ENCODE measurements at regions not wholly inside any gene's neighbourhood (a gene's known extent, or its start where the extent isn't known, plus 50 kb on each side); places are given as distances from the start of the nearest gene placed in this dataset.

DNA sequence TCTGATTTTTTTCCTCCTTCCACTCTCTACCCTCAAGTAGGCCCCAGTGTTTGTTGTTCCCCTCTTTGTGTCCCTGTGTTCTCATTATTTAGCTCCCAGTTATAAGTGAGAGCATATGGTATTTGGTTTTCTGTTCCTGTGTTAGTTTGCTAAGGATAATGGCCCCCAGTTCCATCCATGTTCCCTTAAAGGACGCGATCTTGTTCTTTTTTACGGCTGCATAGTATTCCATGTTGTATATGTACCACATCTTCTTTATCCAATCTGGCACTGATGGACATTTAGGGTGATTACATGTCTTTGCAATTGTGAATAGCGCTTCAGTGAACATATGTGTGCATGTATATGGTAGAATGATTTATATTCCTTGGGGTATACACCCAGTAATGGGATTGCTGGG, 54.5 kb upstream of the BTC start:
- H3K4me3 ChIP-seq (ENCODE audit: low read length): no peak overlapping the region
- H3K36me3 ChIP-seq (ENCODE audit: insufficient read depth, low read length): no peaks in the 10 kb centered on the region
- H4K20me1 ChIP-seq (ENCODE audit: insufficient read depth): no peaks in the 10 kb centered on the region
- no peaks in the 10 kb centered on the region for H3K9me2 ChIP-seq (ENCODE audit: insufficient read depth, low read length)
- no peaks in the 10 kb centered on the region for H3K79me2 ChIP-seq (replicated peaks; ENCODE audit: insufficient read depth, low read length)
- no peaks in the 10 kb centered on the region for H3K9me3 ChIP-seq (ENCODE audit: low read length)
- no peaks in the 10 kb centered on the region for H3F3A ChIP-seq (ENCODE audit: insufficient read depth, low read length, poor library complexity, severe bottlenecking)
- no peaks in the 10 kb centered on the region for H3K27me3 ChIP-seq (ENCODE audit: insufficient read depth, low read depth, low read length)
- no peak overlapping the region for H3K9ac ChIP-seq (ENCODE audit: low read length)
- no peak overlapping the region for H2AFZ ChIP-seq (ENCODE audit: low read depth, low read length)
- TF ChIP-seq TAF1 (IDR thresholded peaks at IDR 0.05; ENCODE audit: low read depth): no peak
- TF ChIP-seq MXI1 (conservative IDR thresholded peaks at IDR 0.05; ENCODE audit: poor library complexity, severe bottlenecking): no peak
- TF ChIP-seq POLR2AphosphoS5 (IDR thresholded peaks at IDR 0.05): no peak
- TF ChIP-seq, protein P1, sequence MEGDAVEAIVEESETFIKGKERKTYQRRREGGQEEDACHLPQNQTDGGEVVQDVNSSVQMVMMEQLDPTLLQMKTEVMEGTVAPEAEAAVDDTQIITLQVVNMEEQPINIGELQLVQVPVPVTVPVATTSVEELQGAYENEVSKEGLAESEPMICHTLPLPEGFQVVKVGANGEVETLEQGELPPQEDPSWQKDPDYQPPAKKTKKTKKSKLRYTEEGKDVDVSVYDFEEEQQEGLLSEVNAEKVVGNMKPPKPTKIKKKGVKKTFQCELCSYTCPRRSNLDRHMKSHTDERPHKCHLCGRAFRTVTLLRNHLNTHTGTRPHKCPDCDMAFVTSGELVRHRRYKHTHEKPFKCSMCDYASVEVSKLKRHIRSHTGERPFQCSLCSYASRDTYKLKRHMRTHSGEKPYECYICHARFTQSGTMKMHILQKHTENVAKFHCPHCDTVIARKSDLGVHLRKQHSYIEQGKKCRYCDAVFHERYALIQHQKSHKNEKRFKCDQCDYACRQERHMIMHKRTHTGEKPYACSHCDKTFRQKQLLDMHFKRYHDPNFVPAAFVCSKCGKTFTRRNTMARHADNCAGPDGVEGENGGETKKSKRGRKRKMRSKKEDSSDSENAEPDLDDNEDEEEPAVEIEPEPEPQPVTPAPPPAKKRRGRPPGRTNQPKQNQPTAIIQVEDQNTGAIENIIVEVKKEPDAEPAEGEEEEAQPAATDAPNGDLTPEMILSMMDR (IDR thresholded peaks at IDR 0.05; ENCODE audit: poor library complexity, severe bottlenecking): no peak
- TF ChIP-seq, protein P2, sequence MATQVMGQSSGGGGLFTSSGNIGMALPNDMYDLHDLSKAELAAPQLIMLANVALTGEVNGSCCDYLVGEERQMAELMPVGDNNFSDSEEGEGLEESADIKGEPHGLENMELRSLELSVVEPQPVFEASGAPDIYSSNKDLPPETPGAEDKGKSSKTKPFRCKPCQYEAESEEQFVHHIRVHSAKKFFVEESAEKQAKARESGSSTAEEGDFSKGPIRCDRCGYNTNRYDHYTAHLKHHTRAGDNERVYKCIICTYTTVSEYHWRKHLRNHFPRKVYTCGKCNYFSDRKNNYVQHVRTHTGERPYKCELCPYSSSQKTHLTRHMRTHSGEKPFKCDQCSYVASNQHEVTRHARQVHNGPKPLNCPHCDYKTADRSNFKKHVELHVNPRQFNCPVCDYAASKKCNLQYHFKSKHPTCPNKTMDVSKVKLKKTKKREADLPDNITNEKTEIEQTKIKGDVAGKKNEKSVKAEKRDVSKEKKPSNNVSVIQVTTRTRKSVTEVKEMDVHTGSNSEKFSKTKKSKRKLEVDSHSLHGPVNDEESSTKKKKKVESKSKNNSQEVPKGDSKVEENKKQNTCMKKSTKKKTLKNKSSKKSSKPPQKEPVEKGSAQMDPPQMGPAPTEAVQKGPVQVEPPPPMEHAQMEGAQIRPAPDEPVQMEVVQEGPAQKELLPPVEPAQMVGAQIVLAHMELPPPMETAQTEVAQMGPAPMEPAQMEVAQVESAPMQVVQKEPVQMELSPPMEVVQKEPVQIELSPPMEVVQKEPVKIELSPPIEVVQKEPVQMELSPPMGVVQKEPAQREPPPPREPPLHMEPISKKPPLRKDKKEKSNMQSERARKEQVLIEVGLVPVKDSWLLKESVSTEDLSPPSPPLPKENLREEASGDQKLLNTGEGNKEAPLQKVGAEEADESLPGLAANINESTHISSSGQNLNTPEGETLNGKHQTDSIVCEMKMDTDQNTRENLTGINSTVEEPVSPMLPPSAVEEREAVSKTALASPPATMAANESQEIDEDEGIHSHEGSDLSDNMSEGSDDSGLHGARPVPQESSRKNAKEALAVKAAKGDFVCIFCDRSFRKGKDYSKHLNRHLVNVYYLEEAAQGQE (IDR thresholded peaks at IDR 0.05; ENCODE audit: borderline replicate concordance): no peak
- TF ChIP-seq EP300 (conservative IDR thresholded peaks at IDR 0.05; ENCODE audit: poor library complexity, severe bottlenecking): no peak
- TF ChIP-seq SMC3 (conservative IDR thresholded peaks at IDR 0.05; ENCODE audit: poor library complexity): no peak
- no peak for TF ChIP-seq RAD21 (conservative IDR thresholded peaks at IDR 0.05)
- no peak for TF ChIP-seq EZH2 (IDR thresholded peaks at IDR 0.05; ENCODE audit: borderline replicate concordance, insufficient read depth, low read length, poor library complexity, severe bottlenecking)
- no peak overlapping the region for H3K4me2 ChIP-seq (ENCODE audit: low read length)
- no peak overlapping the region for H3K27ac ChIP-seq (ENCODE audit: low read length)

DNA sequence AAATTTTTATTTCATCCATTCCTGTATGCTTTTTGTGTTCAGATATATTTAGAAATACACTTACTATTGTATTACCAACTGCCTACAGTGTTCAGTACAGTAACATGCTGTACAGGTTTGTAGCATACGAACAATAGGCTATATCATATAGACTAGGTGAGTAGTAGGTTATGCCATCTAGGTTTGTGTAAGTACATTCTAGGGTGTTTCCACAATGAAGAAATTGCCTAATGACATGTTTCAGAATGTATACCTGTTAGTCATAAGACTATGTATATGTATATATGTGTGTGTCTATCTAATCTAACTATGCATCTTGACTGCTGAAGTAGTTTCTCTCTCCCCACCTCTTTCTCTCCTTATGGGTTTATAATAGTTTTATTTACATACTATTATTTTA, 51.5 kb upstream of the BTC start:
- Histone ChIP-seq H3K9ac (ENCODE audit: low read length) (no peak overlapping the region), H3K4me2 (ENCODE audit: low read length) (no peak overlapping the region), H3K36me3 (ENCODE audit: insufficient read depth, low read length) (no peaks in the 10 kb centered on the region), H3K27me3 (ENCODE audit: insufficient read depth, low read depth, low read length) (no peaks in the 10 kb centered on the region), H3K4me3 (ENCODE audit: low read length) (no peak overlapping the region), H3K9me2 (ENCODE audit: insufficient read depth, low read length) (no peaks in the 10 kb centered on the region), H3F3A (ENCODE audit: insufficient read depth, low read length, poor library complexity, severe bottlenecking) (no peaks in the 10 kb centered on the region), H2AFZ (ENCODE audit: low read depth, low read length) (no peak overlapping the region), H3K9me3 (ENCODE audit: low read length) (no peaks in the 10 kb centered on the region), H3K27ac (ENCODE audit: low read length) (no peak overlapping the region), H3K79me2 (replicated peaks; ENCODE audit: insufficient read depth, low read length) (no peaks in the 10 kb centered on the region), H4K20me1 (ENCODE audit: insufficient read depth) (no peaks in the 10 kb centered on the region)
- no peak for TF ChIP-seq EZH2 (IDR thresholded peaks at IDR 0.05; ENCODE audit: borderline replicate concordance, insufficient read depth, low read length, poor library complexity, severe bottlenecking)
- TF ChIP-seq, protein P1 (IDR thresholded peaks at IDR 0.05; ENCODE audit: poor library complexity, severe bottlenecking): no peak
- no peak for TF ChIP-seq EP300 (conservative IDR thresholded peaks at IDR 0.05; ENCODE audit: poor library complexity, severe bottlenecking)
- TF ChIP-seq MXI1 (conservative IDR thresholded peaks at IDR 0.05; ENCODE audit: poor library complexity, severe bottlenecking): no peak
- no peak for TF ChIP-seq POLR2AphosphoS5 (IDR thresholded peaks at IDR 0.05)
- TF ChIP-seq, protein P2 (IDR thresholded peaks at IDR 0.05; ENCODE audit: borderline replicate concordance): no peak
- no peak for TF ChIP-seq TAF1 (IDR thresholded peaks at IDR 0.05; ENCODE audit: low read depth)
- no peak for TF ChIP-seq RAD21 (conservative IDR thresholded peaks at IDR 0.05)
- TF ChIP-seq SMC3 (conservative IDR thresholded peaks at IDR 0.05; ENCODE audit: poor library complexity): no peak

All from neural cell (in vitro differentiated cells).